ENCODE measurements at regions not wholly inside any gene's neighbourhood (a gene's known extent, or its start where the extent isn't known, plus 50 kb on each side); places are given as distances from the start of the nearest gene placed in this dataset.

DNA sequence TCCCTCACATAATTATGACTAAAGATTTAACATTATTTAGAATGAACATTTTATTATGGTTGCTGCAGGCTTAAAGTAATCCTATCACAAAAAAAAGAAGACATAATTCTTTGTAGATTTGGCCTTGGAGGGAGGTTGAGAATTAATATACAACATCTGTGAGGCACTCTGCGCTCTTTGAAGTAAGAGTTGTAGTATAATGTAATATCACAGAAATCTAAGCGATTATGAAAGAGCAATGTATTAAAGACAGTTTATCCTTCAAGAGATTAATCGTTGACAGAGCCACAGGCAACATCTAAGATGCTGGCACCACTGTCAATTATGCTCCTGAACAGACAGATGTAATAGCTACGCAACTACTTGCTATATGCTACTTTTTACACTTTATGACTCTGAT lies 946.8 kb downstream of the GRIK2 start:
- H3K4me3 Mint-ChIP-seq (ENCODE audit: unreplicated experiment): no peak overlapping the region
- no peaks in the 10 kb centered on the region for H3K36me3 Mint-ChIP-seq (ENCODE audit: unreplicated experiment)
- TF ChIP-seq, protein P1, sequence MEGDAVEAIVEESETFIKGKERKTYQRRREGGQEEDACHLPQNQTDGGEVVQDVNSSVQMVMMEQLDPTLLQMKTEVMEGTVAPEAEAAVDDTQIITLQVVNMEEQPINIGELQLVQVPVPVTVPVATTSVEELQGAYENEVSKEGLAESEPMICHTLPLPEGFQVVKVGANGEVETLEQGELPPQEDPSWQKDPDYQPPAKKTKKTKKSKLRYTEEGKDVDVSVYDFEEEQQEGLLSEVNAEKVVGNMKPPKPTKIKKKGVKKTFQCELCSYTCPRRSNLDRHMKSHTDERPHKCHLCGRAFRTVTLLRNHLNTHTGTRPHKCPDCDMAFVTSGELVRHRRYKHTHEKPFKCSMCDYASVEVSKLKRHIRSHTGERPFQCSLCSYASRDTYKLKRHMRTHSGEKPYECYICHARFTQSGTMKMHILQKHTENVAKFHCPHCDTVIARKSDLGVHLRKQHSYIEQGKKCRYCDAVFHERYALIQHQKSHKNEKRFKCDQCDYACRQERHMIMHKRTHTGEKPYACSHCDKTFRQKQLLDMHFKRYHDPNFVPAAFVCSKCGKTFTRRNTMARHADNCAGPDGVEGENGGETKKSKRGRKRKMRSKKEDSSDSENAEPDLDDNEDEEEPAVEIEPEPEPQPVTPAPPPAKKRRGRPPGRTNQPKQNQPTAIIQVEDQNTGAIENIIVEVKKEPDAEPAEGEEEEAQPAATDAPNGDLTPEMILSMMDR (IDR thresholded peaks at IDR 0.05; ENCODE audit: partially characterized antibody, unreplicated experiment): no peak
- no peaks in the 10 kb centered on the region for H3K4me1 Mint-ChIP-seq (ENCODE audit: low read depth, unreplicated experiment)
- no peaks in the 10 kb centered on the region for H3K9me3 Mint-ChIP-seq (ENCODE audit: unreplicated experiment)
- H3K27me3 Mint-ChIP-seq (ENCODE audit: unreplicated experiment): no peaks in the 10 kb centered on the region
- no peak overlapping the region for H3K27ac Mint-ChIP-seq (ENCODE audit: unreplicated experiment)
- DNase-seq: no peak

DNA sequence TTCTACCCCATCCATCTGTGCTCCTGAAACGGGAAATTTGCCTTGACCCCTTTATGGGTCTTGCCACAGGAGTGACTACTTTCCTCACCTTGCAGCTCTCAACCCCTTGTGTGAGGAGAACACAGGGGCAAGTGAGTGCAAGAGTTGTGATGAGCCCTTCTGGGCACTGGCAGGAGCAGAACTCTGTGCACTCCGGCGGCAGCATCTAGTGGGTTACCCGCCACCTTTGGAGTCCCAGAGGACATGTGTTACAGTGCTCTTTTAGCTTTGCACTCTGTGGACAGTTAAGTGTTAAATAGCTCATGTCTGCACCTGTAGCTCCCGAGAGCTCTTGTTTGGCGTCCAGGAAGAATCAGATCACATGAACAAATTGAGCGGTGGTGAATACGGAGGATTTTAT lies 940.2 kb downstream of the GRIK2 start:
- no peak for DNase-seq
- H3K4me1 Mint-ChIP-seq (ENCODE audit: low read depth, unreplicated experiment): no peaks in the 10 kb centered on the region
- peaks cover 3% of the 10 kb centered on the region for H3K27me3 Mint-ChIP-seq (ENCODE audit: unreplicated experiment)
- no peaks in the 10 kb centered on the region for H3K9me3 Mint-ChIP-seq (ENCODE audit: unreplicated experiment)
- no peak overlapping the region for H3K4me3 Mint-ChIP-seq (ENCODE audit: unreplicated experiment)
- no peaks in the 10 kb centered on the region for H3K36me3 Mint-ChIP-seq (ENCODE audit: unreplicated experiment)
- no peak overlapping the region for H3K27ac Mint-ChIP-seq (ENCODE audit: unreplicated experiment)
- TF ChIP-seq, protein P1 (IDR thresholded peaks at IDR 0.05; ENCODE audit: partially characterized antibody, unreplicated experiment): no peak

DNA sequence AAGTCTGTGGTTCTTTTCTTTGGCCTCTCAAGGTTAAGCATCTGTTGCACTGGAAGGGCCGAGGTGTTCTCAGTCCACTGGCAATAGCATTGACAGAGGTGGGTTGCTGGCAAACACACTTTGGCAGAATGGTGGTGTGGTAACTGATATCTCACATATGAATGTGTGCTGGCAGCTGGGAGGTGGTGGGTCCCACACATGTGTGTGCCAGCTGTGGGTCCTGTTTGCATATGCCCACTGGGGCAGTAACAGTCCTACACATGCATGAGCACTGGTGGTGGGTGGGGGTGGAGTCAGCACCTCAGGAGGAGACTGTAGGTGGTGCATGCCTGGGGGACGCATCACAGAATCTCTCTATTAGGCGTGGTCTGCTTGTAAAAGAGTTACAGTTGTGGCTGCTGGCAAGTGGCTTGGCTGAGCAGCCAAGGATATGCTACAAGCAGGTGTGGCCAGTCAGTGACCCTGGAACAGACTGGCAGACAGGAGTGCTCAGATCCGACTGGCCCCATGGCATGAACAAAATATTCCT lies 934.3 kb downstream of the GRIK2 start:
- no peaks in the 10 kb centered on the region for H3K4me1 Mint-ChIP-seq (ENCODE audit: low read depth, unreplicated experiment)
- H3K4me3 Mint-ChIP-seq (ENCODE audit: unreplicated experiment): no peak overlapping the region
- no peaks in the 10 kb centered on the region for H3K9me3 Mint-ChIP-seq (ENCODE audit: unreplicated experiment)
- no peaks in the 10 kb centered on the region for H3K27me3 Mint-ChIP-seq (ENCODE audit: unreplicated experiment)
- DNase-seq: no peak
- no peak overlapping the region for H3K27ac Mint-ChIP-seq (ENCODE audit: unreplicated experiment)
- H3K36me3 Mint-ChIP-seq (ENCODE audit: unreplicated experiment): no peaks in the 10 kb centered on the region
- TF ChIP-seq, protein P1 (IDR thresholded peaks at IDR 0.05; ENCODE audit: partially characterized antibody, unreplicated experiment): no peak

DNA sequence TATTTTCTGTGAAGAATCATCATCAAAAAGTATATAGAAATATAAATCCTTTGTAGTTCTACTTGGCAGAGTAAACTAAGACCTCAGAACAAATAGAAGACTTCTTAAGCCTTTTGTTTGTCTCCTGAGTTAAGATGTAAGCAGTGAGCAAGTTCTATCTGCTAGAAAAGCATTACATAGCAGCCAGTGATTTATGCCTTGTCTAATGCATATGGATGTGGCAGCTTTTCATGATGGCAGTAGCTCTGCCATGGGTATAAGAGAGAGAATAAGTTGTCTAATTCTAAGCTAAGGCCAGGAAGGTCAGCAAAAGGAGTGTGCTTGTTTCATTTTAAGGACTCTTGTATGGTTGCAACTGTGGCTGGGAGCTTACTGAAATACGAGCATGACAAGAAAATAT lies 920.2 kb downstream of the GRIK2 start:
- TF ChIP-seq, protein P1 (IDR thresholded peaks at IDR 0.05; ENCODE audit: partially characterized antibody, unreplicated experiment): no peak
- Mint-ChIP-seq H3K4me1 (ENCODE audit: low read depth, unreplicated experiment) (no peaks in the 10 kb centered on the region), H3K9me3 (ENCODE audit: unreplicated experiment) (no peaks in the 10 kb centered on the region), H3K27ac (ENCODE audit: unreplicated experiment) (no peak overlapping the region), H3K36me3 (ENCODE audit: unreplicated experiment) (peaks cover 6% of the 10 kb centered on the region), H3K27me3 (ENCODE audit: unreplicated experiment) (peaks cover 2% of the 10 kb centered on the region), H3K4me3 (ENCODE audit: unreplicated experiment) (no peak overlapping the region)
- DNase-seq: no peak

DNA sequence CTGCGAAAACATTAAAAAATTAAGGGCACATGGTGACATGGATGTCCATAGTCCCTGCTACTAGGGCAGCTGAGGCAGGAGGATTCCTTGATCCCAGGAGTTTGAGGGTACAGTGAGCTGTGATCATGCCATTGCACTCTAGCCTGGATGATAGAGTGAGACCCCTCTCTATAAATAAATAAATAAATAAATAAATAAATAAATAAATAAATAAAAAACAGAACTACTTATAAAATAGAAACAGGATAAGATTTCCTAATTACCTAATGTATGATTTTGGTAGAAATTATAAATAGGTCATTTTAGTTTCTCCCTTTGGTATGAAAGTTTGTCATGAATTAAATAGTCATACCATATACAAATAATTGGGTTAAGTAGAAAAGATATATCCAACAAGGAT lies 916.2 kb downstream of the GRIK2 start:
- no peak for DNase-seq
- TF ChIP-seq, protein P1 (IDR thresholded peaks at IDR 0.05; ENCODE audit: partially characterized antibody, unreplicated experiment): no peak
- no peaks in the 10 kb centered on the region for H3K4me1 Mint-ChIP-seq (ENCODE audit: low read depth, unreplicated experiment)
- H3K36me3 Mint-ChIP-seq (ENCODE audit: unreplicated experiment): peaks cover 9% of the 10 kb centered on the region
- no peaks in the 10 kb centered on the region for H3K9me3 Mint-ChIP-seq (ENCODE audit: unreplicated experiment)
- peaks cover 2% of the 10 kb centered on the region for H3K27me3 Mint-ChIP-seq (ENCODE audit: unreplicated experiment)
- H3K27ac Mint-ChIP-seq (ENCODE audit: unreplicated experiment): no peak overlapping the region
- no peak overlapping the region for H3K4me3 Mint-ChIP-seq (ENCODE audit: unreplicated experiment)

All from glutamatergic neuron (in vitro differentiated cells).